ENCODE measurements at regions not wholly inside any gene's neighbourhood (a gene's known extent, or its start where the extent isn't known, plus 50 kb on each side); places are given as distances from the start of the nearest gene placed in this dataset.

- TF ChIP-seq GABPA (IDR thresholded peaks at IDR 0.05; ENCODE audit: low read depth): no peak
- no peak for TF ChIP-seq CUX1 (IDR thresholded peaks at IDR 0.05; ENCODE audit: insufficient replicate concordance, low read depth, low read length)
- no peak for TF ChIP-seq SMC3 (IDR thresholded peaks at IDR 0.05; ENCODE audit: borderline replicate concordance, low read length)
- TF ChIP-seq JUNB (IDR thresholded peaks at IDR 0.05): 0 out of 2 replicates have a peak, but pooled peaks have one; percentile 36
- no peak for TF ChIP-seq BRCA1 (IDR thresholded peaks at IDR 0.05; ENCODE audit: low read depth, low read length)
- TF ChIP-seq CEBPB (IDR thresholded peaks at IDR 0.05; ENCODE audit: borderline replicate concordance in 1 of 2, low read depth in 2 of 2, low read length in 2 of 2): 0 out of 4 replicates have a peak, but pooled peaks of 1 of the 2 experiments have one; percentile 51
- peak; percentile 20; the same call in 1 of the 2 replicates for TF ChIP-seq PAX5 (IDR thresholded peaks at IDR 0.05; ENCODE audit: borderline replicate concordance, low read depth, low read length)
- TF ChIP-seq NR2C2 (IDR thresholded peaks at IDR 0.05; ENCODE audit: borderline replicate concordance, control insufficient read depth, insufficient read length, low read depth): no peak
- TF ChIP-seq ESRRA (IDR thresholded peaks at IDR 0.05; ENCODE audit: low read length): no peak
- TF ChIP-seq ATF7 (IDR thresholded peaks at IDR 0.05; ENCODE audit: low read depth): peak; percentile 71
- TF ChIP-seq KLF5 (IDR thresholded peaks at IDR 0.05; ENCODE audit: partially characterized antibody): no peak
- TF ChIP-seq BACH1 (IDR thresholded peaks at IDR 0.05; ENCODE audit: borderline replicate concordance): no peak
- TF ChIP-seq ZZZ3 (IDR thresholded peaks at IDR 0.05; ENCODE audit: control insufficient read depth, insufficient read length, low read depth): no peak
- TF ChIP-seq PKNOX1 (IDR thresholded peaks at IDR 0.05): no peak
- TF ChIP-seq SIN3A (IDR thresholded peaks at IDR 0.05; ENCODE audit: low read depth, low read length): no peak
- no peak for TF ChIP-seq NFYB (IDR thresholded peaks at IDR 0.05; ENCODE audit: insufficient read depth, low read depth, low read length)
- no peak for TF ChIP-seq ZBTB33 (IDR thresholded peaks at IDR 0.05)
- peak; percentile 16; the same call in 1 of the 2 replicates for TF ChIP-seq TCF12 (IDR thresholded peaks at IDR 0.05; ENCODE audit: low read depth, low read length)
- TF ChIP-seq CREB1 (IDR thresholded peaks at IDR 0.05; ENCODE audit: low read depth): 0 out of 2 replicates have a peak, but pooled peaks have one; percentile 43
- TF ChIP-seq IKZF2 (IDR thresholded peaks at IDR 0.05): peak; percentile 66 to 68
- no peak for TF ChIP-seq USF2 (IDR thresholded peaks at IDR 0.05; ENCODE audit: borderline replicate concordance, low read depth, low read length)
- no peak for TF ChIP-seq SREBF2 (IDR thresholded peaks at IDR 0.05; ENCODE audit: low read length)
- TF ChIP-seq MAX (IDR thresholded peaks at IDR 0.05; ENCODE audit: low read depth, low read length): no peak
- TF ChIP-seq TARDBP (IDR thresholded peaks at IDR 0.05; ENCODE audit: borderline replicate concordance): no peak; the same call in 1 of the 2 replicates
Observed at GRCh38 chr13:42420304-42420703, 148.4 kb downstream of the AKAP11 start (continued).
